ENCODE measurements at regions not wholly inside any gene's neighbourhood (a gene's known extent, or its start where the extent isn't known, plus 50 kb on each side); places are given as distances from the start of the nearest gene placed in this dataset.
"Not testable (repeated sequence)": the region's sequence is repeated elsewhere in the genome, so short reads cannot be mapped to it uniquely, and the experiment has no call there.

DNA sequence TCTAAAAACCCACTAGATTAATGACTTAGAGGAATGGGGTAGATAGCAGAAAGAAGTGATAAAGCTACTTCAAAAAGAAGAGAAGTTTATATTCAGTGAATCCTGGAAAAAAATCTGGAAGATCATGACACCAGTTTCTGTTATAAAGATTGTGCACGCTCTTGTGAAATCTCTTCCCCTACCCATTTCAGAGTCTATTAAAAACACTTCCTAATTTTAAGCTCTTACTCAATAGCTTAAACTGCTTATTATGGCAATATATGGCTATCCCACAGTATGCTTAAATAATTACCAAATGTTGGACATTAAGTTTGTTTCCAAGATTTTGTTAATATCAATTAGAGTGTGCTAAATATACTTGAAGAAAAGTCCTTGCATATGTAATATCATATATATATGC lies 585.3 kb upstream of the MAN1A1 start:
- no peak for DNase-seq

DNA sequence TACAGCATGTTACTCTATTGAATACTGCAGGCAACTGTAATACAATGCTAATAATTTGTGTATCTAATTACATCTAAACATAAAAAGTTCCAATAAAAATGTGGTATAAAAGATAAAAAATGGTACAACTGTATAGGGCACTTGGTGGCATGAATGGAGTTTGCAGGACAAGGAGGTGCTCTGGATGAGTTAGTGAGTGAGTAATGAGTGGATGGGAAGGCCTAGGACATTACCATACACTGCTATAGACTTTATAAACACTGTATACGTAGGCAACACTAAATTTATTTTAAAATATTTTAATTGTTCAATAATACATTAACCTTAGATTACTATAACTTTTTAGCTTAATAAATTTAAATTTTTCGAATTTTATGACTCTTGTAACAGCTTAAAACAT lies 579.6 kb upstream of the MAN1A1 start:
- no peak for DNase-seq

DNA sequence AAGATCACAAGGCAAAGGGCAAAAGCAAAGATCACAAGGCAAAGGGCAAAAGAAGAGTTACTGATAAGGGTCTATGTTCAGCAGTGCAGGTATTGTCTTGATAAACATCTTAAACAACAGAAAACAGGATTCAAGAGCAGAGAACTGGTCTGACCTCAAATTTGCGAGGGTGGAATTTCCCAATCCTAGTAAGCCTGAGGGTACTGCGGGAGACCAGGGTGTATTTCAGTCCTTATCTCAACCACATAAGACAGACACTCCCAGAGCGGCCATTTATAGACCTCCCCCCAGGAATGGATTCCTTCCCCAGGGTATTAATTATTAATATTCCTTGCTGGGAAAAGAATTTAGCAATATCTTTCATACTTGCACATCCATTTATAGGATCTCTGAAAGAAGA lies 575.3 kb upstream of the MAN1A1 start:
- DNase-seq = not testable (repeated sequence)

DNA sequence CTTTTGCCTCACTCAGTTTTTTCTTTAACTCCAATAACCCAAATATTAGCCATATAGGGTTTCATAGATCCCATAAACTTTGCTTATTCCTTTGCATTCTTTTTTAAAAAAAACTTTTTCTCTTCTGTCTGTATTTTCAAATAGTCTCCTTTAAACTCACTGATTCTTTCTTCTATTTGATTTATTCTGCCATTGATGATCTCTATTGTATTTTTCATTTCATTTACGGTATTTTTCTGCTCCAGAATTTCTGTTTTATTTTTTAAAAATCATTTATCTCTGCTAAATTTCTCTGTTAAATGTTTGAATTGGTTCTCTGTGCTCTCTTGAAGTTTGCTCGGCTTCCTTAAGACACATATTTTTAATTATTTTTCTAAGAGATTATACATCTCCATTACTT lies 573.3 kb upstream of the MAN1A1 start:
- DNase-seq = no peak

DNA sequence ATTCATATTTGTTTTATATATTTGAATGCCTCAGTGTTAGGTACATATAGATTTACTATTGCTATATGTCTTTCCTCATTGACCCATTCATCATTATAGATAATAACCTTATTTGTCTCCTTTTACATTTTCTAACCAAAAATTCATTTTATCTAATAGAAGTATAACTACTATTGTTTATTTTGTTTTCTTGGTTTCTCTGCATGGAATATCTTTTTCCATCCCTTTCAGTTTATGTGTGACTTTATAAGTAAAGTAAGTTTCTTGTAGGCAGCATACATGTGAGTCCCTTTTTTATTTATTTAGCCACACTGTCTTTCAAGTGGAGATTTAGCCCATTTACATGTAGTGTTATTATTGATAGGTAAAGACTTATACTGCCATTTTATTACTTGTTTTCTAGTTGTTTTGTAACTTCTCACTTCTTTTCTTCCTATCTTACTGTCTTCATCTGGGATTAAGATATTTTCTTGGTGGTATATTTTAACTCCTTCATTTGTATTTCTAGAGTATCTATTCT lies 572.0 kb upstream of the MAN1A1 start:
- DNase-seq = no peak

DNA sequence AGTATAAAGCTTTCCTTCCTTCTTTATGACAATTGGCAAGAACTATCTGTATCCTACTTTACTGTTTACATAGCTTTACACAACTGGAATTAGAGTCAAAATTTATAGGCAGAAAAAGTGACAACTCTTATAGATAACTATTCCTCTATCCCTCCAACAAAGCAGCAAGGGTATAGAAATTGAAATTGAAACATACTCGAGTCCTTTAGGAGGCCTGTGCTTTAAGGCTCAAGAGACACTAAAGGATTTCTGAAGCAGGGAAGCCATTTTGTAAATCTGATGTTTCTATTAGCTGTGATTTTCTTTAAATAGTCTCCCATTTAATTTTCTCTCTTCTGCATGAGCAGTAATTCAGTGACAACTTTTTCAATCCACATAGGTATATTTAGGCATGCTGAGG lies 567.6 kb upstream of the MAN1A1 start:
- DNase-seq = no peak

DNA sequence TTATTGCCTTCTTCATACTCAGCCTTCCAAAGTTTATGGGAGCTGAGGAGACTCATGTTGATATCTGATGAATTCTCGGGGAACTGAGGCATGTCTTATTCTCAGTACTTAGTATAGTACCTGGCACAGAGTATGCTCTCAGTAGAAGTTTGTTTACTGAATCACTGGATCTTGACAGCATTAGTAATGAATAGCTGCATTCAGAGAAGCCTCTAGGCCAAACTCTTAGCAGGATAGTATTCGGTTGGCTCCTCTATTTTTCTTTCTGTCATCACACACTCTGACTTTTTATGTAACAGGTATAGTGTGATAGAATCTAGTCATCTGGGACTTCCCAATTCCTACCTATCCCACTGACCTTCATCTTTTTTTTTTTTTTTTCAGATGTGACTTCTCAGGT lies 566.4 kb upstream of the MAN1A1 start:
- no peak for DNase-seq

DNA sequence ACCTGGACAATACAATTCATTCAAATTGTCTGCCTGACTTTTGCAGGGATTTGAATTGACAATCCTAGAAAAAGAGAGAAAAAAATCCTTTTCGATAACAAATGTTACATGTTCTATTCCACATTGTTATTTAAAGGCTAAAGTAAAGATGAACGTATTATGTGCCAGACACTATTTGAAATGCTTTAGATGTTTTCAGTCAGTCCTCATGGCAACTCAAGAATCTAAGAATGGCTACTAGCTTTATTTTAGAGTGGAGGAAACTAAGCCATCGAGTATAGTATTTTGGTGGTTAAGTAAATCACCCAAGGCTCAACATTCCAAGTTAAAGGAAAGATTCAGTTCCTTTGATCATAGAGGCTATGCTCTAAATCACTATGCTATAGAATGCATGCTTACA lies 558.6 kb upstream of the MAN1A1 start:
- DNase-seq = no peak

DNA sequence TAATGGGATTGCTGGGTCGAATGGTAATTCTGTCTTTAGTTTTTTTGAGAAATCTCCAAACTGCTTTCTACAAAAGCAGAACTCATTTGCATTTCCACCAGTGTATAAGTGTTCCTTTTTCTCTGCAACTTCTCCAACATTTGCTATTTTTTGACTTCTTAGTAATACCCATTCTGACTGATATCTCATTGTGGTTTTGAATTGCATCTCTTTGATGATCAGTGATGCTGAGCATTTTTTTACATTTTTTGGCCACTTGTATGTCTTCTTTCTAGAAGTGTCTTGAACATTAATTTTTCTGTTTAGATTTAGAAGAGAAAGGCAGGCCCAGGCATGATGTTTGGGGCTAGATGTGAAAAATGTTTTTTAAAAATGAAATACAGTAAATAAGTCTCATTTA lies 553.1 kb upstream of the MAN1A1 start:
- DNase-seq = no peak

DNA sequence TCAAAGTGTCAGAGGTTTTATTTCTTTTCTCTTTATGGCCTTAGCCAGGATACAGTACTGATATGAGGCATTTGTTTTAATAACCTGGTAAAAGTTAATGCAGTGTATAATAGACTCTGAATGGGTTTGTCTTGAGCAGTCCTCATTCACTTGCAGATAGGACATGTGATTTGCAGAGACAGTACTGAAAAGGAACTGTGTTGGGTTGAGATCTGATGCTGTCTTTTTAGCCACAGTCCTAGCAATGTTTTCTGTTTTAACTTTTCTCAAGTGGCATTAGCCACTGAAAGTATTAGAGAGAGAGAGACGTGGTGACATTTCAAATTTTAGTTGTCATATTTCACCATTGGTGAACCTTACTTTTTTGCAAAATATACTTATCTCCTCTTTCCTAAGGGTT lies 547.2 kb upstream of the MAN1A1 start:
- DNase-seq = no peak

DNA sequence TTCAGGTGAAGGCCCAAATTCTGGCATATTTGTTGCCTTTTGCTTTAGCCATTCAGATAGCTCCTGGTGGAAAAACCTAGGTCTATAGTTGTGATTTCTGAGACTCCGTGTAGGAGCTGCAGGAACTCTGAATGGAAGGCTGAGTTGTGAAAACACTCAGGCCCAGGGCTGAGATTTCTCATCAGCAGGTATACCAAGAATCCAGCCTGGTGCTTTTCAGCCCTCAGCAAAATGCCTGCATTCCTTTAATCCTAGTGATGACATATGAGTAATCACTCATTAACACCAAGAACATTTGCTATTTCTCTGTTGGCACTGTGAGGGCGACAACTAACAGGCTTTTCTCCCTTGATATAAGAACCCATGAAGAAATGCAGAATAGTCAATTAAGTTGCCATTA lies 546.1 kb upstream of the MAN1A1 start:
- DNase-seq = no peak

DNA sequence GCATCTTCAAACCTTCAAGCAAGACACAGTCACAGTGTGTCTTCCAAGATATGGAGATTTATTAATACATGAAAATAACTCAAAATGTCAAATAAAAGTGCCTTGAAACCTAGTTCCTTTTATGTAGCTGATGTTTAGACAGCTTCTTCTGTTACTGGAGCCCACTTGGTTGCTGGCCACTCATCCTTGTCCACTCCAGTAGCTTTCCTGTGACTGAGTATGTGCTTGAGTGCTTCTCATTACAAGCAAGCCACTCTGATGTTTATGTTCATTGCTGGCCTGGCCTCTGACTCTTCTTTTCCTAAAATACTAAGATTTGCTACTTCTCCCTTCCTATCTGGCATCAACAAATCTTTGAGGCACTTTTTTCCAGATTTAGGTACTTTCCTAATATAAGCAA lies 545.2 kb upstream of the MAN1A1 start:
- no peak for DNase-seq

DNA sequence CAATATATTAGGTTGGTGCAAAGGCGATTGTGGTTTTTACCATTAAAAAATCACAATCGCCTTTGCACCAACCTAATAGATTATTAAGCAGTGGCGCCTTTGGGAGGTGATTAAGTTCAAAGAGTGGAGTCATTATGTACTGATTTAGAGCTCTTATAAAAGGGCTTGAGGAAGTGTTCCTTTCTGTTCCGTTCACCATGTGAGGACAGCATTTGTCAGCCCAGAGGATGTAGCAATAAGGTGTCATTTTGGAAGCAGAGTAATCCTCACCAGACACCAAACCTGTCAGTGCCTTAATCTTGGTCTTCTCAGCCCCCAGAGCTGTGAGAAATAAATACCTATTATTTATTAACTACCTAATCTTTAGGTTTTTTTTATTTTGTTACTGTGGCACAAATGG lies 542.1 kb upstream of the MAN1A1 start:
- no peak for DNase-seq

DNA sequence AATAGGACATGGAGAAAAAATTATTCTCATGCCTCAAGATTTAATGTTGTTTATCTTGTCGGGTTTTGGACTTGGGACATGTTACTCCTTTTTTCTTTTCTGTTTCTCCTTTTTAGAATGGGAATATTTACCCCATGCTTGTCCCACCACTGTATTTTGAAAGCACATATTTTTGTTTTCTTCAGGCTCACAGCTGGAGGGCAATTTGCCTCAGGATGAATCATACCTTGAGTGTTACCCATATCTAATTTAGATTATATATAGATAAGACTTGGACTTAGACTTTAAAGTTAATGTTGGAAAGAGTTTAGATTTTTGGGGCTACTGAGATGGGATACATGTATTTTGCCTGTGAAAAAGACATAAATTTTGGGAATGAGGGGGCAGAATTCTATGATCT lies 541.6 kb upstream of the MAN1A1 start:
- DNase-seq = no peak

DNA sequence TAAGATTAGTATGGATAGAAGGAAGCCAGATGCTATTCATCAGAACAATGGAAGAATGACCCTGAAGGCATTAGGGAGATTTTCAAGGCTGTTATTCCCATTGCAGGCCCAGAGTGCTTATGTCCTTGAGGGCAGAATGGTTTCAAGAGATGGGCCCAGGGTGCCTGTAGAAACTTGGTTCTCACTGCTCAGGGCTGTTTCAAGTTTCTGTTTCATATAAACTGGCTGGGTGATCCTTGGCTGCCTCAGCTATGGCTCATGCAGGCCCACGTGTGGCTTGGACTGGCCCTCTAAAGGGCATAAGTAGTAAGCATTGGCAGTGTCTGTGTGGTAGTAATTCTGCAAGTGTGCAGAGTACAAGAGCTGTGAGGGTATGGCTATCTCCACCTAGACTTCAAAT lies 540.9 kb upstream of the MAN1A1 start:
- no peak for DNase-seq

DNA sequence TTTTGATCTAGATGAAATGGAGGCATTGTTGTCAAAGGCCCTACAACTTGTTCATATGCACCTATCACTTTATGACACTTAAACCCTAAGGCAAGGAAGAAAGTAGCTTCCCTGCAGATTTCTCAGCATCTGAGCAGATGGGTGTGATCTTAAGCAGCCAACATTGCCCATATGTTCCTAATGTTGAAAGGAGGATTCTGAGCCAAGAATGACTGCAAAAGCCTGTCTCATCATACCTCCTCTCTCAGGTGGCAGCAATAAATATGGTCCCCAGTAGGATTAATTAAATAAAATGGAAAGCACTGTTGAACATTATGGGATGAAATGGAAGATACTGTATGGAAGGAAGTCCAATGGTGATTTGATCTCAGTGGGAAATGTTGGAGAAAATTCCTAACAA lies 538.1 kb upstream of the MAN1A1 start:
- DNase-seq = no peak

DNA sequence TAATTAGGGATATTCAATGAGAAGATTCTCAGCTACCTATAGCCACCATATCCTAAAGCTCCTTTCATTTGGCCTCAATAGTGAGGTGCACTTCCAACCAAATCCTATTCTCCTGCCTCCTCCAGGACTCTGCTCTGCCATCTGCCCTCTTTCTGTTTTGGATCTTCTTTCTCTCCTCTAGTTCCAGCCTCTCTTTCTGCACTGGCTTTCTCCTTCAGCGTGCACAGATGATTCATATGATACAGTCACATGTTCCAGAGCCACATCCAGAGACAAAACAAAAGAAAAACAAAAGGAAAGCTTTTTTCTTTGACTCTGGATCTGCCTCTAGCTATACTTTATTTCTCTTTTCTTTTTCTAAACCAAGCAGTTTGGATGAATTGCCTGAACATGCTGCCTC lies 531.9 kb upstream of the MAN1A1 start:
- DNase-seq = no peak

DNA sequence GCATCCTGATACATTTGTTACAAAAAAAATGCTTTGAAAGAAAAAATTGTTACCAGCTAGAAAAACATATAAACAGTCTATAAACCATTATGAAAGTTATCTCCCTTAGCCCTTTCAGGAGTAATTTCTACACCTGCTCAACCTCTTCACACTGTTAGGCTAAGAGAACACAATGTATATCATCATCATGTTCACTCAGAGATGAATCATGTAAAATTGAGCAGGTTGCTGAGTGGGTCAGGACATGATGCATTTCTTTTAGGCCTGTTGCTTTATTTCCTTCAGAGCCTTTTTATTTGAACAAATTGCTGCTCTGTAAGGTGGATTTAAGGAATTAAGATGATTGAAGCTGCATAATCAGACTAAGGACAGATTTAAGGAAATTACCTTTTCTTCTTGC lies 531.3 kb upstream of the MAN1A1 start:
- DNase-seq = no peak

DNA sequence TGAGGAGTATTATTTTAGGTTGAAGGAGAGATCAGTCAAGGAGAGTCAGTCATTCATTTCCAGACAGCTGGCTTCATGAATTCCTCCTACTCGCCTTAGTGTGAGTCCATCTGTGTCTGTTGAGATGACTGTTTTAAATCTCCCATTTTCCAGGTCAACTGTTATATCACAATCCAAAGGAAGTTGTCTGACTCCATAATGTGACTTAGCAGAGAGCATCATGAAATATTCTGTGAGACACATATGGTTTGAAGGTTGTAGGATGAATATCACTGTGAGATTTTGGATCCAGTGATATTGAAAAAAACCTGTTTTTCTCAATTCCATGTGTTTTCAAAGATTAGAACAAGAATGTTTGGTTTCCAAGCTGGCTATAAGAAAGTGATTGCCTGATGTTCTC lies 530.2 kb upstream of the MAN1A1 start:
- no peak for DNase-seq

DNA sequence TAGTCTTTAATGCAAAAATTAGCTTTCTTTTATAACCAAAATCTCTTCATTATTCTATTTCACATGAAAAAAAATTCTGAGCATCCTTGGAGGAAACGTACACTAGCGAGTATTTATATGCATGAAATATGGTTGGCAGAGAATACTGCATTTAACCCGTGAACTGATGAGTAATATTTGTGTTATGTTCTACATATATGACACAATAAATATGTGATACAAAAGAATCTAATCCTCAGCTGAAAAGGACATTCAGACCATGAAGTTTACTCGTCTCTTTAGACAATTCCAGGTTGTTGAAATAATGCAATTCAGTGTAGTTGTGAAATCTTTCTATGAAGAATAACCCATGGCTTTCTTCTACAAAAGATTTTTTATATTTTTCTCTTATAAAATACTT lies 524.8 kb upstream of the MAN1A1 start:
- no peak for DNase-seq

DNA sequence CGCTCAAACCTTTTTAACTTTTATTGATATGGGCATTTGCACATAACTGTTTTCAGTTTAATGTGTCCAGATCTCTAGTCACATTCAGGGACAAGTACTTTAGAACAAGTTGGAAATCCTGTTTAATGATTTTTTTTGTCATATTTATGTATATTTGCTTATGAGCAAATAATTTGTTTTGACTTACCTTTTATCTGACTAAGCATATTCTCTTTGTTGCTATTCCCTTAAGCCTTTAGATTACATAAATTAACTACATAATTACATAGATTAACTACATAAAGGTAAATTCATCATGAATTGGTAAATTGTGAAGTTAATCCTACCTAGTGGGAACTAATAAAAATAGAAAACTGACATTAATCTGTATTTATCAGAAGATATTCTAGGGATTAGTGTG lies 523.5 kb upstream of the MAN1A1 start:
- no peak for DNase-seq

DNA sequence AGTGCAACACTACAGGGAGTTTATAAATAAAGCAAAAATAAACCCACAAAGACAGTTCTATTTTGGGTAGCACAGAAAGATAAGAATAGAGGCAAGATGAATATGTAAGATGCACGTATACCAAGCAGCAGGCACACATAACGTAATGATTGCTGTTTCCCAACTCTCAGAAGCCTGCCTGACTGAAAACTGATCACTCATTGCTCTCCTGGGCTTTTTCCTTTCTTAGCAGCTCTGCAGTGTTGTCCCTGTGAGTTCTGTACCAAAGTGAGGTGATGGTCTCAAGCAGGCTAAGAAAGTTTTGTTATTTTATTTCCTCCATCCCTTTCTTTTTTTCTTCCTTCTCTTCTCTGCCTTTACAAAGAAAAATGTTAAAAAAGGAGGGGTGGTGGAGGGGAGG lies 522.0 kb upstream of the MAN1A1 start:
- DNase-seq = no peak

DNA sequence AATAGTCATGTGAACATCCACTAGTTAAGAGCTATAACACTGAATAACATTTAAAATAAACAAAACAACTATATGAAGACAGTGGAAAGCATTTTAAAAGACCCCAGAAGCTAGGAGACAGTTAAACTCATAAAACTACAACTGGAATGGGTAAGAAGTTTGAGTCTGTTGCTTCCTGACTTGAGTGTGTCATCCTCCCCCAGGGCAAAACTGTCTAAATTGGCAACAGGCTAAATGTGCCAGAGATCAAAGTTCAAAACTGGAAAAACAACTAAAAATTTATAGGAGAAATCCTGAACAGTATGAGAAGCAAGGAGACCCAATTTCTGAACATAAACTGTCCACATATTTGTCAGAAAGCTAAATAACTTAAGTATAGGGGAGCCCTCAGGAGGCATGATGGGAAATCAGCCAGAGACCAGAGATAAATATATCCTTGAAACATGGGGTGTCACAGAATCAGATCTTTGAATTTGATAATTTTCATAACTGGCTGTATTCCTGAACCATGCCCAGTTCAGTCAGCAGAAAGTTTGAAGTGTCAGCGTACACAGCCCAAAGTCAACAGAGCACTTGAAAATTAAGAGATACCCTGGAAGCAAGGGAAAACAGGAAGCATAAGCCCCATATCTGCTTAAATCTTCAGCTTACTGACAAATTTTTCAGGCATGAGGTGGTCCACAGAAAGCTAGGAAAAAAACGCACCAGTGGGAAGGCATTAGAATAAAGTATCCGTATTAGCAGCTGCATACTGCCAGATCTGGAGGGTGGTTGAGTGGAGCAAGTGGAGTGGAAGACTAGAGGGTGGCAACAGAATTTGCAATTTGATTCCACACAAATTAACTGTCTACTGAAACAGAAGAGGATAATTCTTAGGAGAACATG lies 516.1 kb upstream of the MAN1A1 start:
- DNase-seq = no peak

DNA sequence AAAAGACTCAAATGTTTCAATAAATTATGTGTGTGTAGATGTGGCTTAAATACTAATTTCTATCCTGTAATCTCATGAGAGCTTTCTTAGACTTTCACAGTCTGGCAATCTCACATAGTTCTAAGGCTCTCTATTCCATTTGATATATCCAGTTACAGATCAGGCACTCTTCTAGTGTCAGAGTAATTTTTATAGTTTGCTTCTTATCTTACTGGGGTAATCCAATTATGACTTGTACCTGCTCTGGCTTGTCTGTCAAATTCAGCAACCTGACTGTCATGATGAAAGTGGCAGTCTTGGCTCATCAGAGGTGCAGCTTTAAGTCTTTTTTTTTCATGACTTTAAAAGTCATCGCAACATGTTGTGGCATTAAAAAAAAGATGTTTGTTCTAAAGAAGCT lies 513.2 kb upstream of the MAN1A1 start:
- DNase-seq = no peak

DNA sequence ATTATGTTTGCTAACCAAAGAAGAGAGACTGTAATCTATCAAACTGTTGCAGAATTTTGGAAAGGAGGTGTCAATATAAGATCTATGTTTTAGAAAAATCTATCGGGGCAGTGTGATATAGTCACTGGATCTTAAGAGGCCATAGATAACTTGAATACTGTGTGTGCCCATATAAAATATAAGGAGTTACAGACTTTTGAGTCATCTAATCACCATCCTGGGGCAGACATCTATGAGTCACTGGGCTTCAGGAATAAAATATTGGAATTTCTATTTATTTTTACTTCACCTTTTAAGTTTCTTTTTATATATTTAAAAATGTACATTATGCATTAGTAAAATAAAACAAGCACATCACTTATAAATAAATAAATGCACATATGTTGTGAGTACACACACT lies 509.3 kb upstream of the MAN1A1 start:
- no peak for DNase-seq

All from CD4-positive, alpha-beta T cell treated with Interleukin-17A for 1 hour (primary cell).